ENCODE measurements at regions not wholly inside any gene's neighbourhood (a gene's known extent, or its start where the extent isn't known, plus 50 kb on each side); places are given as distances from the start of the nearest gene placed in this dataset.

- Histone ChIP-seq H3K9me3 (no peaks in the 10 kb centered on the region), H3K36me3 (no peaks in the 10 kb centered on the region), H3K4me1 (no peaks in the 10 kb centered on the region), H3K4me3 (no peak overlapping the region), H3K27me3 (no peaks in the 10 kb centered on the region), H3K27ac (no peak overlapping the region)
- TF ChIP-seq EP300 (IDR thresholded peaks at IDR 0.05) (no peak), POLR2A (IDR thresholded peaks at IDR 0.05) (no peak), CTCF (IDR thresholded peaks at IDR 0.05) (no peak), POLR2AphosphoS5 (IDR thresholded peaks at IDR 0.05) (no peak)
- no peak for ATAC-seq
These were observed 141.0 kb downstream of the ASB9 start for GRCh38 chrX:15128861-15129260.

GRCh38 chrX:15127010-15127409 is 142.9 kb downstream of the ASB9 start:
- H3K27ac ChIP-seq = no peak overlapping the region
- TF ChIP-seq EP300 (IDR thresholded peaks at IDR 0.05) (no peak), CTCF (IDR thresholded peaks at IDR 0.05) (no peak), POLR2AphosphoS5 (IDR thresholded peaks at IDR 0.05) (no peak), POLR2A (IDR thresholded peaks at IDR 0.05) (no peak)
- H3K36me3 ChIP-seq = no peaks in the 10 kb centered on the region
- H3K4me1 ChIP-seq = no peaks in the 10 kb centered on the region
- no peaks in the 10 kb centered on the region for H3K27me3 ChIP-seq
- no peak for ATAC-seq
- H3K9me3 ChIP-seq = no peaks in the 10 kb centered on the region
- WGBS, 2 donors (ENCODE audit: low coverage in 1 of 2) = 50 to 80% methylated on average over 1 of the region's 1 CpG
- no peak overlapping the region for H3K4me3 ChIP-seq

- Histone ChIP-seq H3K36me3 (no peaks in the 10 kb centered on the region), H3K27me3 (no peaks in the 10 kb centered on the region), H3K9me3 (no peaks in the 10 kb centered on the region), H3K4me3 (no peak overlapping the region), H3K4me1 (no peaks in the 10 kb centered on the region), H3K27ac (no peak overlapping the region)
- no peak for TF ChIP-seq CTCF (IDR thresholded peaks at IDR 0.05)
- no peak for TF ChIP-seq POLR2A (IDR thresholded peaks at IDR 0.05)
- no peak for TF ChIP-seq POLR2AphosphoS5 (IDR thresholded peaks at IDR 0.05)
- TF ChIP-seq EP300 (IDR thresholded peaks at IDR 0.05) = no peak
- ATAC-seq = no peak
- WGBS, 2 donors (ENCODE audit: low coverage in 1 of 2) = 63 to 74% methylated on average over 2 of the region's 2 CpGs
These were observed 153.0 kb downstream of the ASB9 start for GRCh38 chrX:15116900-15117299.

GRCh38 chrX:15114743-15115566 is 154.9 kb downstream of the ASB9 start:
- H3K27ac ChIP-seq = no peak overlapping the region
- no peaks in the 10 kb centered on the region for H3K4me1 ChIP-seq
- no peak overlapping the region for H3K4me3 ChIP-seq
- no peak for TF ChIP-seq POLR2AphosphoS5 (IDR thresholded peaks at IDR 0.05)
- TF ChIP-seq POLR2A (IDR thresholded peaks at IDR 0.05) = no peak
- TF ChIP-seq CTCF (IDR thresholded peaks at IDR 0.05) = no peak
- TF ChIP-seq EP300 (IDR thresholded peaks at IDR 0.05) = no peak
- no peaks in the 10 kb centered on the region for H3K27me3 ChIP-seq
- ATAC-seq = no peak
- no peaks in the 10 kb centered on the region for H3K9me3 ChIP-seq
- 61 to 74% methylated on average over 3 of the region's 8 CpGs for WGBS, 2 donors (ENCODE audit: low coverage in 1 of 2)
- H3K36me3 ChIP-seq = no peaks in the 10 kb centered on the region

- H3K4me1 ChIP-seq = no peaks in the 10 kb centered on the region
- H3K27me3 ChIP-seq = no peaks in the 10 kb centered on the region
- no peak overlapping the region for H3K27ac ChIP-seq
- 100% methylated on average over 1 of the region's 1 CpG; no CpG with 5 or more reads in 1 of the 2 donors for WGBS, 2 donors (ENCODE audit: low coverage in 1 of 2)
- ATAC-seq = no peak
- H3K36me3 ChIP-seq = no peaks in the 10 kb centered on the region
- H3K9me3 ChIP-seq = no peaks in the 10 kb centered on the region
- no peak overlapping the region for H3K4me3 ChIP-seq
- TF ChIP-seq EP300 (IDR thresholded peaks at IDR 0.05) (no peak), POLR2AphosphoS5 (IDR thresholded peaks at IDR 0.05) (no peak), CTCF (IDR thresholded peaks at IDR 0.05) (no peak), POLR2A (IDR thresholded peaks at IDR 0.05) (no peak)
These were observed 162.4 kb downstream of the ASB9 start for GRCh38 chrX:15107367-15107988.

Measured in gastroesophageal sphincter (tissue), 4 donors.